Fibroblast of villous mesenchyme (primary cell): ENCODE measurements at regions not wholly inside any gene's neighbourhood (a gene's known extent, or its start where the extent isn't known, plus 50 kb on each side); places are given as distances from the start of the nearest gene placed in this dataset.

Experiments used
- DNase-seq: peaks from one replicate; pipeline ENCODE4 v3.0.0-alpha.2; 2010; ENCODE audit warnings: low read depth
- H3K4me3 ChIP-seq: 2 replicates; pipeline ENCODE4 v1.5.1; 2011; ENCODE audit warnings: low read depth, mild to moderate bottlenecking, low read length
- CTCF ChIP-seq: IDR thresholded peaks from 2 replicates; pipeline ENCODE4 v1.5.1; 2012; ENCODE audit warnings: low read depth, mild to moderate bottlenecking, low read length; ENCODE audit not compliant: insufficient read depth

DNA sequence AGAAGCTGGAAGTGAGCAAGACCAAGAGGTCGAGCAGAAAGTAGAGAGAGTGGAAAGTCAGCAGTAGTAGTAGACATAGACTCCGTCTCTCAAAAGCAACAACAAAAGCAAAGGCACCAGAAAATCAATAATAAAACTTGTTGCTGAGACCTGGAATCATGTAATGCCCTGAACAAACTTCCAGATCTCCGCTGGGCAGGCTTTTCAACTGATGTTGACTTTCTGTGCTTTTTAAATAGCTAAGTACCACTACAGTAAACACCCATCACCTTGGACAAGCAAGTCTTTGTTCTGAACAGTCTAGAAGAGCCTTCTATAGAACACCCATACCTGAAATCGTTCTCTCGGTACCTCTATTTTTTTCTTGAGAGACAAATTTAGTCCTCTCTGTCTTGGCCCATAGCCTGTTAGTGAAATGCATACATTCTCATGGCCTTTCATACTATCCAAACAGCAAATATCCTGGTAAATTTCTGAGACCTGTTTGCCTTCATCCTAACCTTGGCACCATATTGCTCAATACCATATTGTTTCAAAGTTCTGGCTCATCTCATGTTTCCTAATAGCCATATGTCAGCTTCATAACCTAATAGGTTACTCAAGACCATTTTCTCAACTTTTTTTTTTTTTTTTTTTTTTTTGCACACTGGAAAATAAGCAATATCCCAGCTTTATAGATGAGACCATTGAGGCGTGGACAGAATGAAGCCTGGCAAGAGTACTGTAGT, 200.6 kb upstream of the RBPJ start:
- DNase-seq = peak; percentile 56
- H3K4me3 ChIP-seq = no peak overlapping the region
- no peak for TF ChIP-seq CTCF

- no peak for DNase-seq
- TF ChIP-seq CTCF = no peak
- no peak overlapping the region for H3K4me3 ChIP-seq
Observed at GRCh38 chr4:26122690-26123089, 198.1 kb upstream of the RBPJ start.

DNA sequence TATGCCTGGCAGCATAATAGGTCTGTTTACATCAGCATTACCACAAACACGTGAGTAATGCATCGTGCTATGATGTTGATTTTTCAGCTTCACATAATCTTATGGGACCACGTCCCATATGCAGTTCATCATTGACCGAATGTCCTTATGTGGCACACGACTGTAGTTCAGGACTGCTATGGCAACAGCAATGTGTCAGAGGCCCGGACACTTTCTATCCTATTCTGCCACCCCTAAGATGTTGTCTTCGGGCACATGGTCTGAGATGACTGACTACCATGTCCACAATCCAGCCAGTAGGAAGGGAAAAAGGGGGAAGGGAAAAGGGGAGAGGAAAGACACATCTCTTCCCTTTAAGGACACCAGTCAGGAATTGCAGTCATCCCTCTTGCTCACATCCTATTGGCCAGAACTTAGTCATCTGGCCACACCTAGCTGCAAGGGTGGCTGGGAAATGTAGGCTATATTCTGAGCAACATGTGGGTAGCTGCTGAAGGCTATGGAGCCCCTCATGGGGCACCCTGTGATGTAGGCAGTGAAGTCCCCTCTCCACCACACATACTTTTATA, 196.0 kb upstream of the RBPJ start:
- TF ChIP-seq CTCF = no peak
- H3K4me3 ChIP-seq = no peak overlapping the region
- DNase-seq = peak; percentile 83

GRCh38 chr4:26126143-26126718, 194.6 kb upstream of the RBPJ start:
- TF ChIP-seq CTCF = no peak
- H3K4me3 ChIP-seq = no peak overlapping the region
- no peak for DNase-seq

GRCh38 chr4:26126994-26127393, 193.8 kb upstream of the RBPJ start:
- DNase-seq = no peak
- TF ChIP-seq CTCF = no peak
- H3K4me3 ChIP-seq = no peak overlapping the region

DNA sequence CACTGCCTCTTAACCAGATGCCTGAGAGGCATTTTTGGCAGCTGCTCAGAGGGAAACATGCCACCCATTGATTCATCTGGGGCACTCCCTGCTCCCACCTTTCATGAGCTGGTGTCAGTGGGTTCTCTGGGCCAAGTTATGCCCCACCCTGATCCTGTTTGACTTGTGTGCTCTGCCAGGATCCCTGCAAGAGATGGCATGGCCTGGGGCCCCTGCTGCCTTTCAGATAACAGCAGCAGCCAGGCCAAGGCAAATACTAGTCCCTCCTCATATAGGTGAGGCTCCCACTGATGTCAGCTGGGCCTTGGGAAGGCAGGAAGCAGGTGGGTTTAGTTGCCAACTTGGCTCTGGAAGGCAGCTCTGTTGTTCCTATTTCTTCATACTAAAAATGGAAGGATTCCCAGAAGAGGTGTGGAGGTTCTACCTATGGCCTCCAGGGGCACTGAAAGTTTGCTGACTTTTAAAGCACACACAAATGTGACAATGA, 192.9 kb upstream of the RBPJ start:
- no peak for TF ChIP-seq CTCF
- DNase-seq = no peak
- no peak overlapping the region for H3K4me3 ChIP-seq
